ENCODE measurements at regions not wholly inside any gene's neighbourhood (a gene's known extent, or its start where the extent isn't known, plus 50 kb on each side); places are given as distances from the start of the nearest gene placed in this dataset.

- TF ChIP-seq FOXP2 (optimal IDR thresholded peaks at IDR 0.05; ENCODE audit: borderline replicate concordance, extremely low read depth, extremely low read length, insufficient read depth) (no peak), TAF1 (IDR thresholded peaks at IDR 0.05; ENCODE audit: borderline replicate concordance, insufficient read depth, low read length) (no peak), POLR2AphosphoS5 (IDR thresholded peaks at IDR 0.05; ENCODE audit: low read depth, low read length) (no peak), SIN3A (IDR thresholded peaks at IDR 0.05; ENCODE audit: borderline replicate concordance, insufficient read depth, low read length) (no peak)
- TF ChIP-seq, protein P1, sequence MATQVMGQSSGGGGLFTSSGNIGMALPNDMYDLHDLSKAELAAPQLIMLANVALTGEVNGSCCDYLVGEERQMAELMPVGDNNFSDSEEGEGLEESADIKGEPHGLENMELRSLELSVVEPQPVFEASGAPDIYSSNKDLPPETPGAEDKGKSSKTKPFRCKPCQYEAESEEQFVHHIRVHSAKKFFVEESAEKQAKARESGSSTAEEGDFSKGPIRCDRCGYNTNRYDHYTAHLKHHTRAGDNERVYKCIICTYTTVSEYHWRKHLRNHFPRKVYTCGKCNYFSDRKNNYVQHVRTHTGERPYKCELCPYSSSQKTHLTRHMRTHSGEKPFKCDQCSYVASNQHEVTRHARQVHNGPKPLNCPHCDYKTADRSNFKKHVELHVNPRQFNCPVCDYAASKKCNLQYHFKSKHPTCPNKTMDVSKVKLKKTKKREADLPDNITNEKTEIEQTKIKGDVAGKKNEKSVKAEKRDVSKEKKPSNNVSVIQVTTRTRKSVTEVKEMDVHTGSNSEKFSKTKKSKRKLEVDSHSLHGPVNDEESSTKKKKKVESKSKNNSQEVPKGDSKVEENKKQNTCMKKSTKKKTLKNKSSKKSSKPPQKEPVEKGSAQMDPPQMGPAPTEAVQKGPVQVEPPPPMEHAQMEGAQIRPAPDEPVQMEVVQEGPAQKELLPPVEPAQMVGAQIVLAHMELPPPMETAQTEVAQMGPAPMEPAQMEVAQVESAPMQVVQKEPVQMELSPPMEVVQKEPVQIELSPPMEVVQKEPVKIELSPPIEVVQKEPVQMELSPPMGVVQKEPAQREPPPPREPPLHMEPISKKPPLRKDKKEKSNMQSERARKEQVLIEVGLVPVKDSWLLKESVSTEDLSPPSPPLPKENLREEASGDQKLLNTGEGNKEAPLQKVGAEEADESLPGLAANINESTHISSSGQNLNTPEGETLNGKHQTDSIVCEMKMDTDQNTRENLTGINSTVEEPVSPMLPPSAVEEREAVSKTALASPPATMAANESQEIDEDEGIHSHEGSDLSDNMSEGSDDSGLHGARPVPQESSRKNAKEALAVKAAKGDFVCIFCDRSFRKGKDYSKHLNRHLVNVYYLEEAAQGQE (IDR thresholded peaks at IDR 0.05; ENCODE audit: insufficient read depth in 1 of 2, low read depth in 2 of 2, low read length in 2 of 2): no peak
Observed at GRCh38 chr1:195075973-195076372, 1532.3 kb downstream of the KCNT2 start.

DNA sequence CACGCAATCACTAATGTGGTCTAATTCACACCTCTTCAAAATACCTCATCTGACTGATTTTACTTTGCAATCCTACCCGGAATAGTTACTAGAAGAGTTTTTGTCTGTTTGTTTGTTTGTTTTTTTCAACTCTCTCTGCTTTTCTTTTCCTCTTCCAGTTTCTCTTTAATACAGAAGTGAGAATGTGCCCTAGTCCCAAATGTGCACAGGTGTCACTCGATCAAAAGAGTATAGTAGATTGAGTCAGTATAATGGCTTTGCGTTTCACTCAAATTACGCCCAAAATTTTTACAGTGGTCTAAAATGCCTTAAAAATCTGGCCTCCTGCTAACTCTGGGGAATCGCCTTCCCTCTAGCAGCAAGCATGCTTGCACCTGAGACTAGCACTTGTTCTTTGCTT is 1536.8 kb downstream of the KCNT2 start:
- TF ChIP-seq, protein P1 (IDR thresholded peaks at IDR 0.05; ENCODE audit: insufficient read depth in 1 of 2, low read depth in 2 of 2, low read length in 2 of 2): no peak
- no peak for TF ChIP-seq SIN3A (IDR thresholded peaks at IDR 0.05; ENCODE audit: borderline replicate concordance, insufficient read depth, low read length)
- no peak for TF ChIP-seq TAF1 (IDR thresholded peaks at IDR 0.05; ENCODE audit: borderline replicate concordance, insufficient read depth, low read length)
- TF ChIP-seq FOXP2 (optimal IDR thresholded peaks at IDR 0.05; ENCODE audit: borderline replicate concordance, extremely low read depth, extremely low read length, insufficient read depth): no peak
- no peak for TF ChIP-seq POLR2AphosphoS5 (IDR thresholded peaks at IDR 0.05; ENCODE audit: low read depth, low read length)

GRCh38 chr1:195065437-195065836 is 1542.8 kb downstream of the KCNT2 start:
- no peak for TF ChIP-seq POLR2AphosphoS5 (IDR thresholded peaks at IDR 0.05; ENCODE audit: low read depth, low read length)
- no peak for TF ChIP-seq TAF1 (IDR thresholded peaks at IDR 0.05; ENCODE audit: borderline replicate concordance, insufficient read depth, low read length)
- TF ChIP-seq, protein P1 (IDR thresholded peaks at IDR 0.05; ENCODE audit: insufficient read depth in 1 of 2, low read depth in 2 of 2, low read length in 2 of 2): no peak
- TF ChIP-seq SIN3A (IDR thresholded peaks at IDR 0.05; ENCODE audit: borderline replicate concordance, insufficient read depth, low read length): no peak
- no peak for TF ChIP-seq FOXP2 (optimal IDR thresholded peaks at IDR 0.05; ENCODE audit: borderline replicate concordance, extremely low read depth, extremely low read length, insufficient read depth)

GRCh38 chr1:195064358-195064757 is 1543.9 kb downstream of the KCNT2 start:
- TF ChIP-seq, protein P1 (IDR thresholded peaks at IDR 0.05; ENCODE audit: insufficient read depth in 1 of 2, low read depth in 2 of 2, low read length in 2 of 2): no peak
- TF ChIP-seq TAF1 (IDR thresholded peaks at IDR 0.05; ENCODE audit: borderline replicate concordance, insufficient read depth, low read length): no peak
- TF ChIP-seq POLR2AphosphoS5 (IDR thresholded peaks at IDR 0.05; ENCODE audit: low read depth, low read length): no peak
- TF ChIP-seq SIN3A (IDR thresholded peaks at IDR 0.05; ENCODE audit: borderline replicate concordance, insufficient read depth, low read length): no peak
- no peak for TF ChIP-seq FOXP2 (optimal IDR thresholded peaks at IDR 0.05; ENCODE audit: borderline replicate concordance, extremely low read depth, extremely low read length, insufficient read depth)

DNA sequence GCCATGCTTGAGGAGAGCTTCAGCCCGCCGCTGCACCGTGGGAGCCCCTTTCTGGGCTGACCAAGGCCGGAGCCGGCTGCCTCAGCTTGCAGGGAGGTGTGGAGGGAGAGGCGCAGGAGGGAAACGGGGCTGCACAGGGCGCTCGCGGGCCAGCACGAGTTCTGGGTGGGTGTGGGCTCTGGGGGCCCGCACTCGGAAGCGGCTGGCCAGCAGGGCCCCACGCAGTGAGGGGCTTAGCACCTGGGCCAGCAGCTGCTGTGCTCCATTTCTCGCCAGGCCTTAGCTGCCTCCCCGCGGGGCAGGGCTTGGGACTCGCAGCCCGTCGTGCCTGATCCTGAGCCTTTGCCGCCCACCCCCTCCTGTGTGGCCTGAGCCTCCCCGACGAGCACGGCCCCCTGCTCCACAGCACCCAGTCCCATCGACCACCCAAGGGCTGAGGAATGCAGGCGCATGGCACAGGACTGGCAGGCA is 1554.0 kb downstream of the KCNT2 start:
- TF ChIP-seq SIN3A (IDR thresholded peaks at IDR 0.05; ENCODE audit: borderline replicate concordance, insufficient read depth, low read length) (no peak), TAF1 (IDR thresholded peaks at IDR 0.05; ENCODE audit: borderline replicate concordance, insufficient read depth, low read length) (no peak)
